HG02852 (cell line): ENCODE measurements at regions not wholly inside any gene's neighbourhood (a gene's known extent, or its start where the extent isn't known, plus 50 kb on each side); places are given as distances from the start of the nearest gene placed in this dataset.
A peak's percentile ranks its signal among the peaks of the same experiment; 100 is the strongest.
"Not testable (repeated sequence)": the region's sequence is repeated elsewhere in the genome, so short reads cannot be mapped to it uniquely, and the experiment has no call there.

Experiments
- ATAC-seq: cut with Tn5 transposase; IDR thresholded peaks from one replicate; pipeline ENCODE4 v1.9.1; 2021; ENCODE audit warnings: mild to moderate bottlenecking, moderate library complexity; ENCODE audit not compliant: unreplicated experiment

- ATAC-seq: peak; percentile 98
Observed at GRCh38 chr3:8110966-8111798, 390.4 kb upstream of the LMCD1 start.

GRCh38 chr3:8112587-8112986, 389.0 kb upstream of the LMCD1 start:
- no peak for ATAC-seq

GRCh38 chr3:8113626-8114025, 388.0 kb upstream of the LMCD1 start:
- no peak for ATAC-seq

GRCh38 chr3:8128686-8129085, 372.9 kb upstream of the LMCD1 start:
- ATAC-seq: no peak

- no peak for ATAC-seq
Observed at GRCh38 chr3:8136553-8136952, 365.1 kb upstream of the LMCD1 start.

GRCh38 chr3:8143186-8143585, 358.4 kb upstream of the LMCD1 start:
- no peak for ATAC-seq

- no peak for ATAC-seq
Observed at GRCh38 chr3:8145661-8146060, 356.0 kb upstream of the LMCD1 start.

GRCh38 chr3:8147711-8148110, 353.9 kb upstream of the LMCD1 start:
- no peak for ATAC-seq

- ATAC-seq: no peak
Observed at GRCh38 chr3:8152821-8153418, 348.7 kb upstream of the LMCD1 start.

GRCh38 chr3:8153800-8154199, 347.8 kb upstream of the LMCD1 start:
- no peak for ATAC-seq

- no peak for ATAC-seq
Observed at GRCh38 chr3:8154617-8155016, 347.0 kb upstream of the LMCD1 start.

GRCh38 chr3:8156138-8156537, 345.5 kb upstream of the LMCD1 start:
- ATAC-seq: no peak

GRCh38 chr3:8156831-8157230, 344.8 kb upstream of the LMCD1 start:
- ATAC-seq: no peak

GRCh38 chr3:8157640-8158039, 344.0 kb upstream of the LMCD1 start:
- ATAC-seq: no peak

GRCh38 chr3:8164145-8164544, 337.5 kb upstream of the LMCD1 start:
- ATAC-seq: no peak

- no peak for ATAC-seq
Observed at GRCh38 chr3:8166014-8166413, 335.6 kb upstream of the LMCD1 start.

- no peak for ATAC-seq
Observed at GRCh38 chr3:8170971-8171508, 330.6 kb upstream of the LMCD1 start.

- no peak for ATAC-seq
Observed at GRCh38 chr3:8173892-8174291, 327.7 kb upstream of the LMCD1 start.

- not testable (repeated sequence) for ATAC-seq
Observed at GRCh38 chr3:8176759-8177483, 324.7 kb upstream of the LMCD1 start.

GRCh38 chr3:8178516-8178915, 323.1 kb upstream of the LMCD1 start:
- not testable (repeated sequence) for ATAC-seq

- ATAC-seq: no peak
Observed at GRCh38 chr3:8182904-8183303, 318.7 kb upstream of the LMCD1 start.

GRCh38 chr3:8183627-8184026, 318.0 kb upstream of the LMCD1 start:
- ATAC-seq: peak; percentile 48
